Endothelial cell of umbilical vein (primary cell): ENCODE measurements at regions not wholly inside any gene's neighbourhood (a gene's known extent, or its start where the extent isn't known, plus 50 kb on each side); places are given as distances from the start of the nearest gene placed in this dataset.

Experiments
- BruUV-seq: library from RNA; stranded (reverse); fragments of 400-500 nt; replicated peaks from 2 replicates; lab custom pipeline; 2021; lab: Mats Ljungman, UMichigan
- CTCF ChIA-PET: fragments of 300-600, 350-600 bp; sonication (Branson Sonifier 250); formaldehyde crosslinking; loops from one replicate; lab custom pipeline; 2021; ENCODE audit warnings: antibody characterized with exemption, inconsistent platforms; lab: Charles Lee
- POLR2A ChIA-PET: fragments of 300-600, 350-600 bp; sonication (Branson Sonifier 250); formaldehyde crosslinking; loops from one replicate; lab custom pipeline; 2021; ENCODE audit warnings: antibody characterized with exemption, inconsistent platforms; lab: Charles Lee
- DNase-seq: peaks from one replicate; pipeline ENCODE4 v3.0.0-alpha.2; 2011; ENCODE audit warnings: low read depth, low spot score
- FAIRE-seq: peaks from 2 replicates; lab custom pipeline; 2011; peaks lifted over from hg19 to GRCh38; lab: Jason Lieb, UNC
- H2AFZ ChIP-seq: 2 replicates; pipeline ENCODE4 v1.6.0; 2012; ENCODE audit warnings: low read depth, low read length, control low read depth, inconsistent platforms
- H3K27ac ChIP-seq: 2 replicates; pipeline ENCODE4 v1.5.1; 2011; ENCODE audit warnings: low read depth, mild to moderate bottlenecking, control low read depth, low read length, moderate library complexity; ENCODE audit not compliant: insufficient read depth
- H3K27me3 ChIP-seq, 2 experiments: 2 replicates each; pipeline versions ENCODE4 v1.6.0 to v1.6.1; 2011; ENCODE audit warnings: low read length in 2 of 2, mixed read lengths in 1 of 2; ENCODE audit not compliant: control insufficient read depth in 2 of 2, insufficient read depth in 2 of 2
- H3K36me3 ChIP-seq, 2 experiments: 2 replicates in 1 of 2; 3 replicates in 1 of 2; pipeline ENCODE4 v1.5.1; 2011; ENCODE audit warnings: low read length in 2 of 2, mild to moderate bottlenecking in 1 of 2, moderate library complexity in 1 of 2; ENCODE audit not compliant: control insufficient read depth in 2 of 2, insufficient read depth in 2 of 2; ENCODE audit errors: extremely low read depth in 1 of 2
- H3K4me1 ChIP-seq: 3 replicates; pipeline ENCODE4 v1.5.1; 2011; ENCODE audit warnings: mild to moderate bottlenecking, low read length; ENCODE audit not compliant: control insufficient read depth, insufficient read depth; ENCODE audit errors: extremely low read depth
- H3K4me2 ChIP-seq: 2 replicates; pipeline ENCODE4 v1.6.1; 2011; ENCODE audit warnings: low read length, control low read depth, mixed read lengths; ENCODE audit not compliant: insufficient read depth
- H3K4me3 ChIP-seq, 3 experiments: fragments of 200-600 bp in 1 of 3; sonication (generic), shearing (Covaris generic) in 1 of 3; replicated peaks in 1 of 3; 2 replicates each; pipeline ENCODE4 v1.5.1; 2011 to 2016; ENCODE audit warnings: control low read depth in 3 of 3, low read length in 3 of 3, mild to moderate bottlenecking in 2 of 3, inconsistent platforms in 1 of 3, low read depth in 1 of 3, moderate library complexity in 1 of 3; ENCODE audit not compliant: insufficient read depth in 1 of 3
- H3K79me2 ChIP-seq: 2 replicates; pipeline ENCODE4 v1.6.0; 2012; ENCODE audit warnings: low read length, inconsistent platforms; ENCODE audit not compliant: control insufficient read depth, insufficient read depth
- H3K9ac ChIP-seq: replicated peaks from 2 replicates; pipeline ENCODE3; 2011; ENCODE audit warnings: low read length, control low read depth; ENCODE audit not compliant: insufficient read depth; ENCODE audit errors: extremely low read depth
- H3K9me1 ChIP-seq: replicated peaks from 3 replicates; pipeline ENCODE4 v1.6.0; 2011; ENCODE audit warnings: mild to moderate bottlenecking, low read length; ENCODE audit not compliant: control insufficient read depth, insufficient read depth; ENCODE audit errors: extremely low read depth
- H3K9me3 ChIP-seq: replicated peaks from 2 replicates; pipeline ENCODE4 v1.5.1; 2012; ENCODE audit warnings: low read length, inconsistent platforms; ENCODE audit not compliant: control insufficient read depth, insufficient read depth
- H4K20me1 ChIP-seq: replicated peaks from 2 replicates; pipeline ENCODE3; 2011; ENCODE audit warnings: mild to moderate bottlenecking, low read length; ENCODE audit not compliant: control insufficient read depth, insufficient read depth; ENCODE audit errors: extremely low read depth
- EZH2 ChIP-seq: IDR thresholded peaks from 2 replicates; pipeline ENCODE4 v1.6.1; 2012; ENCODE audit warnings: borderline replicate concordance, low read depth, mild to moderate bottlenecking, moderate library complexity, low read length, inconsistent platforms; ENCODE audit not compliant: severe bottlenecking
- FOS ChIP-seq: IDR thresholded peaks from 2 replicates; pipeline ENCODE4 v1.6.1; 2011; ENCODE audit warnings: mild to moderate bottlenecking, low read length, moderate library complexity, borderline replicate concordance; ENCODE audit not compliant: insufficient read depth
- GATA2 ChIP-seq: IDR thresholded peaks from 2 replicates; pipeline ENCODE4 v1.7.0; 2011; ENCODE audit warnings: low read depth, mild to moderate bottlenecking, moderate library complexity, mixed read lengths, low read length; ENCODE audit not compliant: insufficient read length, insufficient read depth
- JUN ChIP-seq: IDR thresholded peaks from 2 replicates; pipeline ENCODE4 v1.6.1; 2011; ENCODE audit warnings: borderline replicate concordance, low read depth; ENCODE audit not compliant: insufficient read length, insufficient read depth
- MAX ChIP-seq: IDR thresholded peaks from 2 replicates; pipeline ENCODE4 v1.6.1; 2011; ENCODE audit not compliant: insufficient read depth, insufficient read length
- MYC ChIP-seq: IDR thresholded peaks from one replicate; pipeline ENCODE4 v1.6.1; 2011; ENCODE audit warnings: mild to moderate bottlenecking, low read depth, low read length
- POLR2A ChIP-seq: IDR thresholded peaks from 2 replicates; pipeline ENCODE4 v1.6.1; 2012; ENCODE audit warnings: low read depth, mild to moderate bottlenecking, control low read depth, low read length
- POLR2AphosphoS5 ChIP-seq: IDR thresholded peaks from 2 replicates; pipeline ENCODE4 v1.6.1; 2012; ENCODE audit warnings: low read depth, mild to moderate bottlenecking, control low read depth, low read length, moderate library complexity; ENCODE audit not compliant: insufficient read depth
- dilution Hi-C: fragments of 300-500 bp; cut with MboI; formaldehyde crosslinking; loops from one replicate; pipeline ENCODE4 v1.15.0; 2019; ENCODE audit warnings: low sequenced_read_pairs; ENCODE audit not compliant: extremely low pct_ligation_motif_present
- intact Hi-C: fragments of 100-400 bp; cut with micrococcal nuclease; formaldehyde crosslinking; loops from one replicate; pipeline ENCODE4 v1.10.0; 2022
- TF ChIP-seq, protein P1 (sequence below), 2 donors: IDR thresholded peaks; 1 replicate in 1 of 2; 2 replicates in 1 of 2; pipeline ENCODE4 v1.5.1; 2011; ENCODE audit warnings: low read length in 2 of 2, mild to moderate bottlenecking in 2 of 2, moderate library complexity in 2 of 2, control low read depth in 1 of 2, inconsistent platforms in 1 of 2, low read depth in 1 of 2; ENCODE audit not compliant: insufficient read depth in 1 of 2; ENCODE audit errors: extremely low read depth in 1 of 2

DNA sequence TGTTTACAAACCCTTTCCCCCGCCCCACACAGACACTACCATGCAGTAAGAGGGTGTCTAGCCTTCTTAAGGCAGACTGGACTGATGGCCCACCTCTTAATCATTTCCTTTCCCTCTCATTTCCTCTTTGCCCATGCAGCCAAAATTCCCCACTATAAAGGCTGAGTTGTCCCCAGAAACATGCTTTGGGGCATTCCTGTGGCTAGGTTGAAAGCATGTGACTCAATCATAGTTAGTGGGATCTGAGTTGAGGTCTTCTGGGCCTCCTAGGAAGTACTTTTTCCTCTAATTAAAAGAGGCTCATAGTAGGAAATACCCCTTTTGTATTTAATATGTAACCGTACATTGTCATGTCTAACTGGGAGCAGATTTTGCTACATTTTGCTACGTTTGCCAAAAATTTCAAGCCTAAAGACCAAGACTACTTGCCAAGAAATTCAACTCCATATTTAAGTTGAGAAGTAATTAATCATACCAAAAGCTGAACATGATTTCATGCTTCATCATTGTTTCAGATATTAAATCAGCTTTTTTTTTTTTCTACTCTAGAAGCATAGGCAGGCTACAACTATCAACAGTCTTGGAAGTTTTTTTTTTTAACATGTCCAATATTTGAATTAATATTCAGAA, 174.7 kb downstream of the ADGRL4 start:
- H2AFZ ChIP-seq = peak overlapping the region; percentile 47

More for the DNA sequence above, 174.7 kb downstream of the ADGRL4 start:
- FAIRE-seq (peak; percentile 84), DNase-seq (peak; percentile 78)
- Histone ChIP-seq H3K79me2 (no peaks in the 10 kb centered on the region), H3K9me3 (no peaks in the 10 kb centered on the region), H3K9me1 (no peaks in the 10 kb centered on the region), H3K36me3 (no peaks in the 10 kb centered on the region), H3K27me3 (no peaks in the 10 kb centered on the region), H3K4me2 (peak overlapping the region; percentile 69), H3K4me1 (peaks cover 33% of the 10 kb centered on the region), H3K4me3 (no peak overlapping the region), H3K9ac (peak overlapping the region; percentile 54), H3K27ac (peak overlapping the region; percentile 94), H4K20me1 (no peaks in the 10 kb centered on the region)
- ChIA-PET CTCF (no interaction called here), POLR2A (no interaction called here)
- intact Hi-C loops = loop anchor here (2.0 to 10.0 kb wide), 6 partner anchors 117 to 1025 kb away; no protein-coding TSS in a partner anchor
- dilution Hi-C loops = no loop called here
- TSS peak; percentile 83 for BruUV-seq
- peak; percentile 89 for TF ChIP-seq POLR2AphosphoS5
- TF ChIP-seq FOS = peak; percentile 96
- TF ChIP-seq MAX = no peak
- no peak for TF ChIP-seq EZH2
- no peak for TF ChIP-seq MYC
- TF ChIP-seq GATA2 = peak; percentile 49
- TF ChIP-seq, protein P1, sequence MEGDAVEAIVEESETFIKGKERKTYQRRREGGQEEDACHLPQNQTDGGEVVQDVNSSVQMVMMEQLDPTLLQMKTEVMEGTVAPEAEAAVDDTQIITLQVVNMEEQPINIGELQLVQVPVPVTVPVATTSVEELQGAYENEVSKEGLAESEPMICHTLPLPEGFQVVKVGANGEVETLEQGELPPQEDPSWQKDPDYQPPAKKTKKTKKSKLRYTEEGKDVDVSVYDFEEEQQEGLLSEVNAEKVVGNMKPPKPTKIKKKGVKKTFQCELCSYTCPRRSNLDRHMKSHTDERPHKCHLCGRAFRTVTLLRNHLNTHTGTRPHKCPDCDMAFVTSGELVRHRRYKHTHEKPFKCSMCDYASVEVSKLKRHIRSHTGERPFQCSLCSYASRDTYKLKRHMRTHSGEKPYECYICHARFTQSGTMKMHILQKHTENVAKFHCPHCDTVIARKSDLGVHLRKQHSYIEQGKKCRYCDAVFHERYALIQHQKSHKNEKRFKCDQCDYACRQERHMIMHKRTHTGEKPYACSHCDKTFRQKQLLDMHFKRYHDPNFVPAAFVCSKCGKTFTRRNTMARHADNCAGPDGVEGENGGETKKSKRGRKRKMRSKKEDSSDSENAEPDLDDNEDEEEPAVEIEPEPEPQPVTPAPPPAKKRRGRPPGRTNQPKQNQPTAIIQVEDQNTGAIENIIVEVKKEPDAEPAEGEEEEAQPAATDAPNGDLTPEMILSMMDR (IDR thresholded peaks at IDR 0.05; ENCODE audit: extremely low read depth in 1 of 2, insufficient read depth in 1 of 2, low read depth in 1 of 2, low read length in 2 of 2) = no peak
- no peak for TF ChIP-seq POLR2A
- peak; percentile 42 for TF ChIP-seq JUN
